ENCODE measurements at regions not wholly inside any gene's neighbourhood (a gene's known extent, or its start where the extent isn't known, plus 50 kb on each side); places are given as distances from the start of the nearest gene placed in this dataset.

GRCh38 chr7:47697543-47697942 is 115.6 kb upstream of the TNS3 start:
- H4K20me1 ChIP-seq (ENCODE audit: insufficient read depth, low read length): no peaks in the 10 kb centered on the region
- no peak overlapping the region for H3K9ac ChIP-seq (ENCODE audit: low read length)
- H3K27ac ChIP-seq (ENCODE audit: low read depth, low read length, poor library complexity, severe bottlenecking): no peak overlapping the region
- TF ChIP-seq CTCF (IDR thresholded peaks at IDR 0.05; ENCODE audit: low read length) (no peak), EZH2 (IDR thresholded peaks at IDR 0.05; ENCODE audit: borderline replicate concordance, low read length) (no peak)
- no peaks in the 10 kb centered on the region for H3F3A ChIP-seq (ENCODE audit: insufficient read depth, low read length)
- no peaks in the 10 kb centered on the region for H3K9me2 ChIP-seq (ENCODE audit: low read depth, low read length)
- no peaks in the 10 kb centered on the region for H3K79me2 ChIP-seq (ENCODE audit: insufficient read depth, low read length)
- no peak overlapping the region for H3K4me3 ChIP-seq (ENCODE audit: low read depth, low read length, poor library complexity, severe bottlenecking)
- H2AFZ ChIP-seq (ENCODE audit: low read length): no peak overlapping the region
- no peaks in the 10 kb centered on the region for H3K36me3 ChIP-seq (ENCODE audit: insufficient read depth, low read length)
- H3K9me3 ChIP-seq (ENCODE audit: low read length): no peaks in the 10 kb centered on the region
- H3K4me1 ChIP-seq (ENCODE audit: insufficient read depth, low read length, severe bottlenecking): peaks cover 7% of the 10 kb centered on the region
- H3K27me3 ChIP-seq (ENCODE audit: insufficient read depth, low read length): no peaks in the 10 kb centered on the region
- no peak overlapping the region for H3K4me2 ChIP-seq (ENCODE audit: low read length)

- H3K79me2 ChIP-seq (ENCODE audit: insufficient read depth, low read length): no peaks in the 10 kb centered on the region
- H3F3A ChIP-seq (ENCODE audit: insufficient read depth, low read length): no peaks in the 10 kb centered on the region
- 0 out of 2 replicates have a peak overlapping the region, but pooled peaks have one; percentile 17 for H2AFZ ChIP-seq (ENCODE audit: low read length)
- no peaks in the 10 kb centered on the region for H3K36me3 ChIP-seq (ENCODE audit: insufficient read depth, low read length)
- H4K20me1 ChIP-seq (ENCODE audit: insufficient read depth, low read length): no peaks in the 10 kb centered on the region
- no peaks in the 10 kb centered on the region for H3K9me2 ChIP-seq (ENCODE audit: low read depth, low read length)
- TF ChIP-seq EZH2 (IDR thresholded peaks at IDR 0.05; ENCODE audit: borderline replicate concordance, low read length): no peak
- no peak for TF ChIP-seq CTCF (IDR thresholded peaks at IDR 0.05; ENCODE audit: low read length)
- H3K4me1 ChIP-seq (ENCODE audit: insufficient read depth, low read length, severe bottlenecking): no peaks in the 10 kb centered on the region
- no peak overlapping the region for H3K9ac ChIP-seq (ENCODE audit: low read length)
- H3K4me2 ChIP-seq (ENCODE audit: low read length): no peak overlapping the region
- H3K4me3 ChIP-seq (ENCODE audit: low read depth, low read length, poor library complexity, severe bottlenecking): no peak overlapping the region
- H3K27me3 ChIP-seq (ENCODE audit: insufficient read depth, low read length): no peaks in the 10 kb centered on the region
- H3K9me3 ChIP-seq (ENCODE audit: low read length): no peaks in the 10 kb centered on the region
- no peak overlapping the region for H3K27ac ChIP-seq (ENCODE audit: low read depth, low read length, poor library complexity, severe bottlenecking)
These were observed 114.3 kb upstream of the TNS3 start for GRCh38 chr7:47696152-47696710.

- H3K27me3 ChIP-seq (ENCODE audit: insufficient read depth, low read length): no peaks in the 10 kb centered on the region
- no peak overlapping the region for H3K4me2 ChIP-seq (ENCODE audit: low read length)
- no peaks in the 10 kb centered on the region for H4K20me1 ChIP-seq (ENCODE audit: insufficient read depth, low read length)
- no peak overlapping the region for H3K27ac ChIP-seq (ENCODE audit: low read depth, low read length, poor library complexity, severe bottlenecking)
- no peak overlapping the region for H2AFZ ChIP-seq (ENCODE audit: low read length)
- no peaks in the 10 kb centered on the region for H3K9me2 ChIP-seq (ENCODE audit: low read depth, low read length)
- TF ChIP-seq EZH2 (IDR thresholded peaks at IDR 0.05; ENCODE audit: borderline replicate concordance, low read length) (no peak), CTCF (IDR thresholded peaks at IDR 0.05; ENCODE audit: low read length) (no peak)
- H3K79me2 ChIP-seq (ENCODE audit: insufficient read depth, low read length): no peaks in the 10 kb centered on the region
- H3F3A ChIP-seq (ENCODE audit: insufficient read depth, low read length): no peaks in the 10 kb centered on the region
- H3K9ac ChIP-seq (ENCODE audit: low read length): no peak overlapping the region
- H3K4me3 ChIP-seq (ENCODE audit: low read depth, low read length, poor library complexity, severe bottlenecking): no peak overlapping the region
- no peaks in the 10 kb centered on the region for H3K36me3 ChIP-seq (ENCODE audit: insufficient read depth, low read length)
- H3K4me1 ChIP-seq (ENCODE audit: insufficient read depth, low read length, severe bottlenecking): no peaks in the 10 kb centered on the region
- no peaks in the 10 kb centered on the region for H3K9me3 ChIP-seq (ENCODE audit: low read length)
These were observed 111.3 kb upstream of the TNS3 start for GRCh38 chr7:47693216-47693615.

All from OCI-LY1 (cell line).